DOHH2 (cell line): ENCODE measurements at regions not wholly inside any gene's neighbourhood (a gene's known extent, or its start where the extent isn't known, plus 50 kb on each side); places are given as distances from the start of the nearest gene placed in this dataset.

Source experiments
- EZH2phosphoT487 ChIP-seq: fragments of 200-600 bp; sonication (generic); IDR thresholded peaks from 2 replicates; pipeline ENCODE4 v1.6.1; 2017; ENCODE audit warnings: borderline replicate concordance, mild to moderate bottlenecking, antibody characterized with exemption, low read length, moderate library complexity, mixed read lengths
- TF ChIP-seq, protein P1 (sequence below): fragments of 200-600 bp; sonication (generic); IDR thresholded peaks from one replicate; pipeline ENCODE4 v1.5.1; 2014; ENCODE audit warnings: antibody characterized with exemption, mild to moderate bottlenecking, low read depth, low read length; ENCODE audit not compliant: poor library complexity, severe bottlenecking

GRCh38 chr7:47215640-47216039, 366.3 kb downstream of the TNS3 start:
- TF ChIP-seq, protein P1, sequence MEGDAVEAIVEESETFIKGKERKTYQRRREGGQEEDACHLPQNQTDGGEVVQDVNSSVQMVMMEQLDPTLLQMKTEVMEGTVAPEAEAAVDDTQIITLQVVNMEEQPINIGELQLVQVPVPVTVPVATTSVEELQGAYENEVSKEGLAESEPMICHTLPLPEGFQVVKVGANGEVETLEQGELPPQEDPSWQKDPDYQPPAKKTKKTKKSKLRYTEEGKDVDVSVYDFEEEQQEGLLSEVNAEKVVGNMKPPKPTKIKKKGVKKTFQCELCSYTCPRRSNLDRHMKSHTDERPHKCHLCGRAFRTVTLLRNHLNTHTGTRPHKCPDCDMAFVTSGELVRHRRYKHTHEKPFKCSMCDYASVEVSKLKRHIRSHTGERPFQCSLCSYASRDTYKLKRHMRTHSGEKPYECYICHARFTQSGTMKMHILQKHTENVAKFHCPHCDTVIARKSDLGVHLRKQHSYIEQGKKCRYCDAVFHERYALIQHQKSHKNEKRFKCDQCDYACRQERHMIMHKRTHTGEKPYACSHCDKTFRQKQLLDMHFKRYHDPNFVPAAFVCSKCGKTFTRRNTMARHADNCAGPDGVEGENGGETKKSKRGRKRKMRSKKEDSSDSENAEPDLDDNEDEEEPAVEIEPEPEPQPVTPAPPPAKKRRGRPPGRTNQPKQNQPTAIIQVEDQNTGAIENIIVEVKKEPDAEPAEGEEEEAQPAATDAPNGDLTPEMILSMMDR, result no peak
- no peak for TF ChIP-seq EZH2phosphoT487
